ENCODE measurements at regions not wholly inside any gene's neighbourhood (a gene's known extent, or its start where the extent isn't known, plus 50 kb on each side); places are given as distances from the start of the nearest gene placed in this dataset.

GRCh38 chr4:177033632-177034031 is 240.9 kb upstream of the VEGFC start:
- H3K36me3 Mint-ChIP-seq (ENCODE audit: low read depth): no peaks in the 10 kb centered on the region
- H3K4me3 Mint-ChIP-seq: no peak overlapping the region
- H3K4me1 Mint-ChIP-seq: no peaks in the 10 kb centered on the region

GRCh38 chr4:177041356-177041755 is 248.6 kb upstream of the VEGFC start:
- Mint-ChIP-seq H3K27ac (no peak overlapping the region), H3K4me1 (no peaks in the 10 kb centered on the region), H3K9me3 (no peaks in the 10 kb centered on the region), H3K27me3 (ENCODE audit: low read depth, poor library complexity) (no peaks in the 10 kb centered on the region), H3K36me3 (ENCODE audit: low read depth) (no peaks in the 10 kb centered on the region), H3K4me3 (no peak overlapping the region)
- no peak for TF ChIP-seq CTCF (IDR thresholded peaks at IDR 0.05)
- DNase-seq: no peak

More at GRCh38 chr4:177033632-177034031, 240.9 kb upstream of the VEGFC start:
- Mint-ChIP-seq H3K27ac (no peak overlapping the region), H3K9me3 (no peaks in the 10 kb centered on the region), H3K27me3 (ENCODE audit: low read depth, poor library complexity) (no peaks in the 10 kb centered on the region)
- no peak for TF ChIP-seq CTCF (IDR thresholded peaks at IDR 0.05)
- no peak for DNase-seq

- Mint-ChIP-seq H3K27ac (no peak overlapping the region), H3K9me3 (no peaks in the 10 kb centered on the region), H3K36me3 (ENCODE audit: low read depth) (no peaks in the 10 kb centered on the region), H3K4me1 (no peaks in the 10 kb centered on the region), H3K4me3 (no peak overlapping the region), H3K27me3 (ENCODE audit: low read depth, poor library complexity) (peaks cover 4% of the 10 kb centered on the region)
- TF ChIP-seq CTCF (IDR thresholded peaks at IDR 0.05): peak; percentile 82
- peak; percentile 77 for DNase-seq
These were observed 254.5 kb upstream of the VEGFC start for GRCh38 chr4:177047070-177047850.

GRCh38 chr4:177047851-177048174 is 255.1 kb upstream of the VEGFC start:
- H3K27ac Mint-ChIP-seq: no peak overlapping the region
- no peak for TF ChIP-seq CTCF (IDR thresholded peaks at IDR 0.05)
- H3K9me3 Mint-ChIP-seq: no peaks in the 10 kb centered on the region
- no peak overlapping the region for H3K4me3 Mint-ChIP-seq
- no peak for DNase-seq
- H3K36me3 Mint-ChIP-seq (ENCODE audit: low read depth): no peaks in the 10 kb centered on the region
- no peaks in the 10 kb centered on the region for H3K4me1 Mint-ChIP-seq
- peaks cover 4% of the 10 kb centered on the region for H3K27me3 Mint-ChIP-seq (ENCODE audit: low read depth, poor library complexity)

- Mint-ChIP-seq H3K9me3 (no peaks in the 10 kb centered on the region), H3K27me3 (ENCODE audit: low read depth, poor library complexity) (peaks cover 4% of the 10 kb centered on the region), H3K36me3 (ENCODE audit: low read depth) (no peaks in the 10 kb centered on the region), H3K4me3 (no peak overlapping the region), H3K4me1 (no peaks in the 10 kb centered on the region), H3K27ac (no peak overlapping the region)
- peak; percentile 58 for TF ChIP-seq CTCF (IDR thresholded peaks at IDR 0.05)
- DNase-seq: peak; percentile 29
These were observed 258.1 kb upstream of the NEIL3 start for GRCh38 chr4:177051473-177052060.

All from nephron progenitor cell (in vitro differentiated cells).